ENCODE measurements at regions not wholly inside any gene's neighbourhood (a gene's known extent, or its start where the extent isn't known, plus 50 kb on each side); places are given as distances from the start of the nearest gene placed in this dataset.
"Not testable (repeated sequence)": the region's sequence is repeated elsewhere in the genome, so short reads cannot be mapped to it uniquely, and the experiment has no call there.

- DNase-seq (ENCODE audit: low spot score) = no peak
Observed at GRCh38 chr5:136466041-136466415, 100.7 kb upstream of the TRPC7 start.

GRCh38 chr5:136458481-136458880 is 93.1 kb upstream of the TRPC7 start:
- no peak for DNase-seq (ENCODE audit: low spot score)

- DNase-seq (ENCODE audit: low spot score) = no peak
Observed at GRCh38 chr5:136457390-136458013, 92.2 kb upstream of the TRPC7 start.

GRCh38 chr5:136455409-136455808 is 90.1 kb upstream of the TRPC7 start:
- DNase-seq (ENCODE audit: low spot score) = no peak

- DNase-seq (ENCODE audit: low spot score) = no peak
Observed at GRCh38 chr5:136453986-136454758, 88.8 kb upstream of the TRPC7 start.

- no peak for DNase-seq (ENCODE audit: low spot score)
Observed at GRCh38 chr5:136453199-136453598, 87.9 kb upstream of the TRPC7 start.

GRCh38 chr5:136447576-136447975 is 82.2 kb upstream of the TRPC7 start:
- DNase-seq (ENCODE audit: low spot score) = not testable (repeated sequence)

- DNase-seq (ENCODE audit: low spot score) = no peak
Observed at GRCh38 chr5:136446565-136446964, 81.2 kb upstream of the TRPC7 start.

GRCh38 chr5:136444099-136444498 is 78.8 kb upstream of the TRPC7 start:
- not testable (repeated sequence) for DNase-seq (ENCODE audit: low spot score)

- no peak for DNase-seq (ENCODE audit: low spot score)
Observed at GRCh38 chr5:136439367-136439766, 74.0 kb upstream of the TRPC7 start.

- no peak for DNase-seq (ENCODE audit: low spot score)
Observed at GRCh38 chr5:136435946-136436543, 70.7 kb upstream of the TRPC7 start.

- DNase-seq (ENCODE audit: low spot score) = no peak
Observed at GRCh38 chr5:136434795-136435194, 69.5 kb upstream of the TRPC7 start.

GRCh38 chr5:136432705-136433104 is 67.4 kb upstream of the TRPC7 start:
- no peak for DNase-seq (ENCODE audit: low spot score)

- no peak for DNase-seq (ENCODE audit: low spot score)
Observed at GRCh38 chr5:136430081-136430480, 64.7 kb upstream of the TRPC7 start.

- no peak for DNase-seq (ENCODE audit: low spot score)
Observed at GRCh38 chr5:136427426-136427825, 62.1 kb upstream of the TRPC7 start.

GRCh38 chr5:136425921-136426320 is 60.6 kb upstream of the TRPC7 start:
- DNase-seq (ENCODE audit: low spot score) = no peak

GRCh38 chr5:136424835-136425584 is 59.7 kb upstream of the TRPC7 start:
- peak; percentile 68 for DNase-seq (ENCODE audit: low spot score)

- no peak for DNase-seq (ENCODE audit: low spot score)
Observed at GRCh38 chr5:136423944-136424606, 58.7 kb upstream of the TRPC7 start.

- no peak for DNase-seq (ENCODE audit: low spot score)
Observed at GRCh38 chr5:136420168-136420898, 55.0 kb upstream of the TRPC7 start.

GRCh38 chr5:136418301-136418700 is 53.0 kb upstream of the TRPC7 start:
- no peak for DNase-seq (ENCODE audit: low spot score)

Data from RKO (cell line).